ENCODE measurements at regions not wholly inside any gene's neighbourhood (a gene's known extent, or its start where the extent isn't known, plus 50 kb on each side); places are given as distances from the start of the nearest gene placed in this dataset.

- DNase-seq (ENCODE audit: extremely low read depth in 1 of 11, low read depth in 9 of 11, low spot score in 4 of 11) = no peak
Measured at GRCh38 chr5:175803736-175804454, 67.5 kb upstream of the CPLX2 start.

DNA sequence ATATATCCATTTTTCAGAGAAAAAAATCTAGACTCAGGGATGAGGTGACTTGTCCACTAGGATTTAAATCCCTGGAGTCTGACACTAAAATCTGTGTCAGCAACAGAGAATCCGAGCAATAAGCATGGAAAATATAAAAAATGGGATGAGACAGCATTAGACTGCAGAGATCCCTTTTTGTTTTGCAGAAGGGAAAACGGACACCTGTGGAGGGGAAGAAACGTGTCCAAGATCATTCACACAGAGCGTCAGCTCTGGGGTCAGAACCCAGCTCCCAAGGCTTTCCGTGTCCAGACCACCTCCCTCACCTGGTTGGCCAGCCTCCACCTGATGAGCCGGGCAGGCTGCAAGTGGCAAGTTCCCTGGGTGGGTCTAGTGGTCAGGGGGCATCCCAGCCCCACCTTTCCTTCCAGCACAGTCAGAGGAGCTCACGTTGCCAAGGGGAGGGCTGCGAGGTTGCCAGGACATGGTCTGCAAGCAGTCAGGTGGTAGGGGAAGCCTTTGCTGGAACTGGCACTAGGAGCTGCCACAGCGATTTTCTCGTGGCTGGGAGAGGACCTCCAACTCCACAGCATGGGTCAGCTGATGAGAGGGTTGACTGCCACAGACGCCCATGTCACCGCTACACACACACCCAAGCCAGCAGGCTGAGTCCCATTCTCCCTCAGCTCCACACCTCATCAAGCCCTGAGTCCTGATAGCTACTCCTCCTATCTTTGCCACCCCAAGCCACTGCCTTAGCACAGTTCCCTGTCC lies 65.9 kb upstream of the CPLX2 start:
- DNase-seq (ENCODE audit: extremely low read depth in 1 of 11, low read depth in 9 of 11, low spot score in 4 of 11) = no peak

DNA sequence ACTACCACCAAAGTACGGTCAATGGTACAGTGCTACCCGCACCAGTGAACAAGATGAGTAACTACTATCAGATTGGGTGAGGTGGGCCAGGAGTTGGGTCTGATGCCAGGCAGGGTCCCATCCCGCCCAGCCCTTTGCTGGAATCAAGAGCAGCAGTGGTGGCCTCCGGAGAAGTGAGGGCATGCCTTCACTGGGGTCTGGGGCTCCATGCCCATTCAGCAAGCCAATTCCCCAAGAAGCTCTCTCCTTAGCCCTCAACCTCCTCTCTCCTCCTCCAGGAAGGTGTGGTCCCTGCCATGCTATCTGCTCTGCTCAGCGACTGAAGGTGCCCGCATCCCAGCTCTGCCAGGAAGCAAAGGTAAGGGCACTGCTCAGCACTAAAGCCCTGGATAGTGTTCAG lies 62.7 kb upstream of the CPLX2 start:
- no peak for DNase-seq (ENCODE audit: extremely low read depth in 1 of 11, low read depth in 9 of 11, low spot score in 4 of 11)

GRCh38 chr5:175809531-175810121 lies 61.8 kb upstream of the CPLX2 start:
- no peak for DNase-seq (ENCODE audit: extremely low read depth in 1 of 11, low read depth in 9 of 11, low spot score in 4 of 11)

DNA sequence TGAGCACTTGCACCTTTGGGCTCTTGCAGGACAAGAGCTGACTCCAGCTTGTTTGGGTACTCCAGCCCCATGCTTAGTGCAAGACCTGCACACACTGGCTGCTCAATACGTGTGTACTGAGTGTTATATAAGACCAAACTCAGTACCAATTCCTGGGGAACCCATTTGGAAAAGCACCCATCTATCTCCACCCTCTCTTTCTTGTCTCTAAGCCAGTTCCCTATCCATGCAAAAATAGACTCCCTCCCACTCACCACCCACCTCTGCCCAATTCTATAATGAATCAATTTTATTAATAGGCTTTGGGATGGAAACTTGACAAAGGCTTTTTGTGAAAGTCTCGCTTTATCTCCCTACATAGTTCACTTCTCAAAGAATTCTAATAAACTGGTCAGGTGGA lies 60.9 kb upstream of the CPLX2 start:
- DNase-seq (ENCODE audit: extremely low read depth in 1 of 11, low read depth in 9 of 11, low spot score in 4 of 11) = no peak

DNA sequence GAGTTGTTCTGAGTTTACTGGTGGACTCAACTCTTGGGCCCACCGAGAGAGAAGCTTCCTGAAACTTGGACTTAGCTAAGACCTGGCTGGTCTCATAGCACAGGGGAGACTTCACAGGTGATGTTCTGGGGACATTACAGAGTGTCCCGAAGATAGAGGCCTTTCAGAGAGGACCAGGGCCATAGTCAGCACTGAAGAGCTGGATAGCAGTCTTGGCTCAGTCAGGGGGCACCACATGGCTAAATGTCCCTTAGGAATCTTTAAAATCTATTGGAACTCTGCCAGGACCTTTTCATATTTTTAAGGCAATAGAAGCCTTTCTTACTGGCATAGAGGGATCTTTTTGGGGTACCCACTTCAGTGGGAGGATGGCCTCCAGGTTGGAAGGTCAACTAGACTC lies 59.8 kb upstream of the CPLX2 start:
- DNase-seq (ENCODE audit: extremely low read depth in 1 of 11, low read depth in 9 of 11, low spot score in 4 of 11) = no peak

GRCh38 chr5:175813943-175814630 lies 57.3 kb upstream of the CPLX2 start:
- DNase-seq (ENCODE audit: extremely low read depth in 1 of 11, low read depth in 9 of 11, low spot score in 4 of 11) = no peak

DNA sequence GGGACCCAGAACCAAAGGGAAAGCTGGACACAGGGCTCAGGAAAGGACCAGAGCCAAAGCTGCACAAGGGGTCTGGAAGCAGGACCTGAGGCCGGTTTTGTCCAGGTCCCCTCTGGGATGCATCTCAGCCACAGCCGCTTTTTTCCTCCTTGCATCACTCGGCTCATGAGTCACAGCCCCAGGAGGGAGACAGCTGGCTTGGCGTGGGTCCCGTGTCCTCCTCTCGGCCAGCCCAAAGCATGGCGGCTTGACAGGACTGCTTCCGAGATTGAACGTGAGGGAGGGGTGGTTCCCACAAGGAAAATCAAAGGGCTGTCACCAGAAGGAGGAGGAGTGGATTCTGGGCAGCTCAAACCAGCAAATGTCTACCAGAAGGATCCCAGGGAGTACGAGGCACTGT lies 56.7 kb upstream of the CPLX2 start:
- DNase-seq (ENCODE audit: extremely low read depth in 1 of 11, low read depth in 9 of 11, low spot score in 4 of 11) = no peak

DNA sequence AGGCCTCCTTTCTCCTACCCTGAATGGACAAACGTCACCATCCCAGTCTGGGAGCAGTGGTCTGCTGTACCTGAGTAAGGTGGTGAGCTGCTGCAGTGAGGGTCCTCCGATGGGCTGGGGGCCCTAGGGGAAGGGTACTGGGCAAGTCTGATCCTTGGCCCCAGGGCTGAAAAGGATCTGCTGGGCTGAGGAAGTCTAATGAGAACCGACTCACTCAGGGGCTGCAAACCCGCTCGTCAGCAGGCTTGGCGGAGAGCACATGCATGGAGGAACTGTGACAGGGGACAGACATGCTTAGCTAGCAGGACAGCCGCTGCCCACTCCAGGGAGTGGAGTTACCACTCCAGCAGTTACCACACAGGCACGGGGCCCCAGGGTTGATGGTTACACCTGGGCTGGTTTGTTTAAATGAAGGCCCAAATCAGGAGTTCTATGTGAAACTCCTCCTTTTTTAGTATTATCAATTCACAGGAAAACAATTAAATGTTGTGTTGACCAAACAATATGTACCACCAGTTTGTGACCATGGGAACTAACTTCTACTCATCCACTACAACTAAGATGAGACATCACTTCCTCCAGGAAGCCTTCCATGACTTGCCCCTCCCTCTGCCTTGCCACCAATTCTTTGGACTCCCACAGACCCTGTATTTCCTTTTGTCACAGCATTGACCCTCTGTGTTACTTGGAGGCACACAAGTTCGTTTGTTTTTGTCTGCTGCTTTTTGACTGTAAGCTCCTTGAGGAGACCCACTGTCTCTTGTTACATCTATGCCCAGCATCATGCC lies 56.1 kb upstream of the CPLX2 start:
- no peak for DNase-seq (ENCODE audit: extremely low read depth in 1 of 11, low read depth in 9 of 11, low spot score in 4 of 11)

- no peak for DNase-seq (ENCODE audit: extremely low read depth in 1 of 11, low read depth in 9 of 11, low spot score in 4 of 11)
Measured at GRCh38 chr5:175816348-175816747, 55.0 kb upstream of the CPLX2 start.

GRCh38 chr5:175819090-175819425 lies 52.3 kb upstream of the CPLX2 start:
- DNase-seq (ENCODE audit: extremely low read depth in 1 of 11, low read depth in 9 of 11, low spot score in 4 of 11) = no peak

DNA sequence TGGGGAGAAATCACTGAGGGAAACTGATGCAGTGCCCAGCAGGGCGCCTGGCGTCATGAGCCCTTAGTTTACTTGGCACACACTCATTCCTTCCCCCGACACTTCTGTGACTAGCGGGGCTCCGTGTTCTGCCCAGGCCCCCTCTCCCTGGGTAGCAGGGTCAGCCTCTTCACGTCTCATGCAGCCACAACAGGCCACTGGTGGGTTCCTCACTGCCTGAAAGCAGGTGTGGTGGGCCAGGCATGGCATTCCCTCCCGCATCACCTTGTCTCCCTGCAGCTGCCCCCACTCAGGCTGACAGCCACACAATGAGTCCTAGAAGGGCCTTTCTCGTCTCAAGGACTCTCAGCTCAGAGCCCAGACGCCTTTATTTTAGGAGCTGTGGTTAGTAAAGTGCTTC lies 51.1 kb upstream of the CPLX2 start:
- no peak for DNase-seq (ENCODE audit: extremely low read depth in 1 of 11, low read depth in 9 of 11, low spot score in 4 of 11)

All from renal cortex interstitium (tissue), 11 donors.